Liver (tissue), 3 donors: ENCODE measurements at regions not wholly inside any gene's neighbourhood (a gene's known extent, or its start where the extent isn't known, plus 50 kb on each side); places are given as distances from the start of the nearest gene placed in this dataset.

ENCODE experiments used
- FOXA1 ChIP-seq: IDR thresholded peaks from 2 replicates; pipeline ENCODE4 v1.6.1; 2016; ENCODE audit warnings: antibody characterized with exemption
- GABPA ChIP-seq, 2 donors: IDR thresholded peaks in 1 of 2; conservative IDR thresholded peaks in 1 of 2; 2 replicates each; pipeline ENCODE4 v1.6.1; 2016; ENCODE audit warnings: antibody characterized with exemption in 2 of 2, mild to moderate bottlenecking in 1 of 2, moderate library complexity in 1 of 2
- HNF4G ChIP-seq: IDR thresholded peaks from 2 replicates; pipeline ENCODE4 v1.6.1; 2016; ENCODE audit warnings: antibody characterized with exemption
- JUND ChIP-seq, 2 donors: IDR thresholded peaks; 2 replicates each; pipeline ENCODE4 v1.6.1; 2016; ENCODE audit warnings: antibody characterized with exemption in 2 of 2
- RAD21 ChIP-seq, 2 donors: IDR thresholded peaks; 2 replicates each; pipeline ENCODE4 v1.6.1; 2016; ENCODE audit warnings: antibody characterized with exemption in 2 of 2, mild to moderate bottlenecking in 2 of 2
- SP1 ChIP-seq: IDR thresholded peaks from 2 replicates; pipeline ENCODE4 v1.6.1; 2018; ENCODE audit warnings: antibody characterized with exemption, mild to moderate bottlenecking
- TAF1 ChIP-seq: conservative IDR thresholded peaks from 2 replicates; pipeline ENCODE4 v1.6.1; 2016; ENCODE audit warnings: antibody characterized with exemption, mild to moderate bottlenecking
- TF ChIP-seq, protein P1 (sequence below): fragments of 150-350 bp; IDR thresholded peaks from 2 replicates; pipeline ENCODE4 v1.5.1; 2017; ENCODE audit warnings: improper control_type of control experiment, low read depth, low read length; ENCODE audit not compliant: missing input control
- TF ChIP-seq, protein P2 (sequence below): IDR thresholded peaks from 2 replicates; pipeline ENCODE4 v1.6.1; 2016; ENCODE audit warnings: antibody characterized with exemption
- TF ChIP-seq, protein P3 (sequence below): IDR thresholded peaks from 2 replicates; pipeline ENCODE4 v1.6.1; 2016; ENCODE audit warnings: antibody characterized with exemption
- TF ChIP-seq, protein P4 (sequence below): IDR thresholded peaks from 2 replicates; pipeline ENCODE4 v1.6.1; 2016; ENCODE audit warnings: antibody characterized with exemption
- donor health status: healthy.
- donor health status: healthy.

DNA sequence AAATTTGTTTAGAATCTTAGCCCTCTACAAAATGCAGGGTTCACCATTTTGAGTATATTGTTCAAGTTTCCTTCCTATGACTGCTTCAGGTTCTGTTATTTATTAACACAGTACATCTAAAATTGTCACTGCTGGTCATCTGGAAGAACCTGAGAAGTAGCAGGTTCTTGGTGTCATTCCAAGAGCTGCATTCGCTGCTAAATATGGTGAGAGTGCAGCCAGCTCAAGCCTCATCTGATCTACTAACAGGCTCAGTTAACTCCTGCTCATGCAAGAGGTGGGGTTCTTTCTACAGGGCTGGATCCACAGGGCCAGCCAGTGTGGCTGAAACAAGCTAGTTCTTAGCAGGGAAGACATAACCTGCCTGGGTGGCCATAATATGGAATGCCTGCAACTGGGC is 1946.1 kb downstream of the TP53TG3F start:
- TF ChIP-seq, protein P1, sequence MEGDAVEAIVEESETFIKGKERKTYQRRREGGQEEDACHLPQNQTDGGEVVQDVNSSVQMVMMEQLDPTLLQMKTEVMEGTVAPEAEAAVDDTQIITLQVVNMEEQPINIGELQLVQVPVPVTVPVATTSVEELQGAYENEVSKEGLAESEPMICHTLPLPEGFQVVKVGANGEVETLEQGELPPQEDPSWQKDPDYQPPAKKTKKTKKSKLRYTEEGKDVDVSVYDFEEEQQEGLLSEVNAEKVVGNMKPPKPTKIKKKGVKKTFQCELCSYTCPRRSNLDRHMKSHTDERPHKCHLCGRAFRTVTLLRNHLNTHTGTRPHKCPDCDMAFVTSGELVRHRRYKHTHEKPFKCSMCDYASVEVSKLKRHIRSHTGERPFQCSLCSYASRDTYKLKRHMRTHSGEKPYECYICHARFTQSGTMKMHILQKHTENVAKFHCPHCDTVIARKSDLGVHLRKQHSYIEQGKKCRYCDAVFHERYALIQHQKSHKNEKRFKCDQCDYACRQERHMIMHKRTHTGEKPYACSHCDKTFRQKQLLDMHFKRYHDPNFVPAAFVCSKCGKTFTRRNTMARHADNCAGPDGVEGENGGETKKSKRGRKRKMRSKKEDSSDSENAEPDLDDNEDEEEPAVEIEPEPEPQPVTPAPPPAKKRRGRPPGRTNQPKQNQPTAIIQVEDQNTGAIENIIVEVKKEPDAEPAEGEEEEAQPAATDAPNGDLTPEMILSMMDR = no peak
- TF ChIP-seq, protein P2, sequence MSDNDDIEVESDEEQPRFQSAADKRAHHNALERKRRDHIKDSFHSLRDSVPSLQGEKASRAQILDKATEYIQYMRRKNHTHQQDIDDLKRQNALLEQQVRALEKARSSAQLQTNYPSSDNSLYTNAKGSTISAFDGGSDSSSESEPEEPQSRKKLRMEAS = no peak
- TF ChIP-seq JUND (IDR thresholded peaks at IDR 0.05) (no peak), SP1 (no peak), RAD21 (IDR thresholded peaks at IDR 0.05) (no peak), FOXA1 (no peak), TAF1 (no peak), GABPA (IDR thresholded peaks at IDR 0.05 in 1 of 2, conservative IDR thresholded peaks at IDR 0.05 in 1 of 2) (no peak), HNF4G (no peak)
- TF ChIP-seq, protein P3, sequence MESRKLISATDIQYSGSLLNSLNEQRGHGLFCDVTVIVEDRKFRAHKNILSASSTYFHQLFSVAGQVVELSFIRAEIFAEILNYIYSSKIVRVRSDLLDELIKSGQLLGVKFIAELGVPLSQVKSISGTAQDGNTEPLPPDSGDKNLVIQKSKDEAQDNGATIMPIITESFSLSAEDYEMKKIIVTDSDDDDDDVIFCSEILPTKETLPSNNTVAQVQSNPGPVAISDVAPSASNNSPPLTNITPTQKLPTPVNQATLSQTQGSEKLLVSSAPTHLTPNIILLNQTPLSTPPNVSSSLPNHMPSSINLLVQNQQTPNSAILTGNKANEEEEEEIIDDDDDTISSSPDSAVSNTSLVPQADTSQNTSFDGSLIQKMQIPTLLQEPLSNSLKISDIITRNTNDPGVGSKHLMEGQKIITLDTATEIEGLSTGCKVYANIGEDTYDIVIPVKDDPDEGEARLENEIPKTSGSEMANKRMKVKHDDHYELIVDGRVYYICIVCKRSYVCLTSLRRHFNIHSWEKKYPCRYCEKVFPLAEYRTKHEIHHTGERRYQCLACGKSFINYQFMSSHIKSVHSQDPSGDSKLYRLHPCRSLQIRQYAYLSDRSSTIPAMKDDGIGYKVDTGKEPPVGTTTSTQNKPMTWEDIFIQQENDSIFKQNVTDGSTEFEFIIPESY = no peak
- TF ChIP-seq, protein P4, sequence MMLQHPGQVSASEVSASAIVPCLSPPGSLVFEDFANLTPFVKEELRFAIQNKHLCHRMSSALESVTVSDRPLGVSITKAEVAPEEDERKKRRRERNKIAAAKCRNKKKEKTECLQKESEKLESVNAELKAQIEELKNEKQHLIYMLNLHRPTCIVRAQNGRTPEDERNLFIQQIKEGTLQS = no peak
